Esophagus squamous epithelium (tissue), 4 donors: ENCODE measurements at regions not wholly inside any gene's neighbourhood (a gene's known extent, or its start where the extent isn't known, plus 50 kb on each side); places are given as distances from the start of the nearest gene placed in this dataset.

Experiments
- CTCF ChIP-seq, 6 experiments: fragments of 450-650 bp in 4 of 6; fragments of 200-600 bp in 2 of 6; sonication (generic) in 2 of 6; IDR thresholded peaks; one replicate each; pipeline ENCODE4 v1.5.1; 2016 to 2019; ENCODE audit warnings: antibody characterized with exemption in 6 of 6, mild to moderate bottlenecking in 4 of 6, moderate library complexity in 4 of 6
- POLR2A ChIP-seq, 4 donors: fragments of 450-650 bp; IDR thresholded peaks; one replicate each; pipeline ENCODE4 v1.6.1; 2017; ENCODE audit warnings: antibody characterized with exemption in 4 of 4, mild to moderate bottlenecking in 4 of 4, moderate library complexity in 3 of 4

- TF ChIP-seq CTCF (IDR thresholded peaks at IDR 0.05) = no peak
- TF ChIP-seq POLR2A (IDR thresholded peaks at IDR 0.05) = no peak
These were observed 79.8 kb upstream of the SCAF8 start for GRCh38 chr6:154653385-154653784.
